ENCODE measurements at regions not wholly inside any gene's neighbourhood (a gene's known extent, or its start where the extent isn't known, plus 50 kb on each side); places are given as distances from the start of the nearest gene placed in this dataset.

GRCh38 chr12:105562199-105562971 is 231.9 kb downstream of the C12orf75 start:
- TF ChIP-seq CTCF (IDR thresholded peaks at IDR 0.05) (no peak), POLR2AphosphoS5 (IDR thresholded peaks at IDR 0.05) (no peak), POLR2A (IDR thresholded peaks at IDR 0.05) (no peak)
